H9 (cell line): ENCODE measurements at regions not wholly inside any gene's neighbourhood (a gene's known extent, or its start where the extent isn't known, plus 50 kb on each side); places are given as distances from the start of the nearest gene placed in this dataset.

ENCODE experiments used
- DNase-seq: peaks from one replicate; pipeline ENCODE4 v3.0.0-alpha.2; 2017
- H2AFZ ChIP-seq: one replicate; pipeline ENCODE4 v1.6.1; 2013; ENCODE audit warnings: mild to moderate bottlenecking, low read length, control low read depth, moderate library complexity
- H2AK5ac ChIP-seq: 2 replicates; pipeline ENCODE4 v1.6.1; 2013; ENCODE audit warnings: low read length, control low read depth, mixed read lengths; ENCODE audit not compliant: insufficient read length
- H2BK120ac ChIP-seq: one replicate; pipeline ENCODE4 v1.6.1; 2013; ENCODE audit warnings: low read depth, mild to moderate bottlenecking, low read length, control low read depth, inconsistent platforms; ENCODE audit not compliant: poor library complexity, severe bottlenecking
- H2BK12ac ChIP-seq: 2 replicates; pipeline ENCODE4 v1.6.1; 2013; ENCODE audit warnings: low read length, control low read depth, mixed read lengths, low read depth; ENCODE audit not compliant: insufficient read length
- H2BK15ac ChIP-seq: 2 replicates; pipeline ENCODE4 v1.6.1; 2013; ENCODE audit warnings: low read depth, low read length, control low read depth
- H2BK20ac ChIP-seq: one replicate; pipeline ENCODE4 v1.6.1; 2013; ENCODE audit warnings: low read depth, mild to moderate bottlenecking, low read length, control low read depth, inconsistent platforms; ENCODE audit not compliant: poor library complexity, severe bottlenecking
- H2BK5ac ChIP-seq: 2 replicates; pipeline ENCODE4 v1.6.1; 2013; ENCODE audit warnings: low read length, control low read depth, mixed read lengths; ENCODE audit not compliant: insufficient read length
- H3K14ac ChIP-seq: 2 replicates; pipeline ENCODE4 v1.6.1; 2013; ENCODE audit warnings: low read length, control low read depth; ENCODE audit not compliant: insufficient read depth
- H3K18ac ChIP-seq: 2 replicates; pipeline ENCODE4 v1.6.1; 2013; ENCODE audit warnings: low read depth, mild to moderate bottlenecking, mixed read lengths, low read length, control low read depth; ENCODE audit not compliant: insufficient read length
- H3K23ac ChIP-seq: 2 replicates; pipeline ENCODE4 v1.6.1; 2013; ENCODE audit warnings: low read length, control low read depth, mixed read lengths, low read depth; ENCODE audit not compliant: insufficient read length
- H3K23me2 ChIP-seq: 2 replicates; pipeline ENCODE4 v1.6.1; 2013; ENCODE audit warnings: low read depth, mild to moderate bottlenecking, mixed read lengths, low read length, control low read depth; ENCODE audit not compliant: insufficient read length, poor library complexity, severe bottlenecking
- H3K27ac ChIP-seq: 2 replicates; pipeline ENCODE4 v1.5.1; 2013; ENCODE audit warnings: low read length, control low read depth, mixed read lengths, low read depth; ENCODE audit not compliant: insufficient read length
- H3K27me3 ChIP-seq: 2 replicates; pipeline ENCODE4 v1.6.1; 2013; ENCODE audit warnings: low read length, control low read depth, inconsistent platforms; ENCODE audit not compliant: insufficient read depth
- H3K4ac ChIP-seq: 2 replicates; pipeline ENCODE4 v1.6.1; 2013; ENCODE audit warnings: low read depth, mild to moderate bottlenecking, control low read depth, inconsistent platforms, low read length, moderate library complexity
- H3K4me1 ChIP-seq: 2 replicates; pipeline ENCODE4 v1.6.1; 2013; ENCODE audit warnings: low read length, control low read depth, inconsistent platforms; ENCODE audit not compliant: insufficient read depth
- H3K4me2 ChIP-seq: 2 replicates; pipeline ENCODE4 v1.6.1; 2013; ENCODE audit warnings: low read length, control low read depth, mixed read lengths; ENCODE audit not compliant: insufficient read length, insufficient read depth
- H3K56ac ChIP-seq: 2 replicates; pipeline ENCODE4 v1.6.1; 2013; ENCODE audit warnings: low read depth, mild to moderate bottlenecking, mixed read lengths, low read length, control low read depth; ENCODE audit not compliant: insufficient read length
- H3K79me1 ChIP-seq: 2 replicates; pipeline ENCODE4 v1.6.1; 2013; ENCODE audit warnings: low read depth, mild to moderate bottlenecking, moderate library complexity, low read length, control low read depth, inconsistent platforms; ENCODE audit not compliant: insufficient read depth, poor library complexity, severe bottlenecking
- H3K79me2 ChIP-seq: 2 replicates; pipeline ENCODE4 v1.6.1; 2013; ENCODE audit warnings: low read length, control low read depth, inconsistent platforms; ENCODE audit not compliant: insufficient read depth
- H3K9ac ChIP-seq: 2 replicates; pipeline ENCODE4 v1.6.1; 2013; ENCODE audit warnings: low read length, control low read depth, mixed read lengths; ENCODE audit not compliant: insufficient read length; ENCODE audit errors: extremely low read depth
- H3K9me3 ChIP-seq: one replicate; pipeline ENCODE4 v1.6.1; 2013; ENCODE audit warnings: low read depth, low read length, inconsistent platforms; ENCODE audit not compliant: control insufficient read depth
- H3T11ph ChIP-seq: one replicate; pipeline ENCODE4 v1.6.1; 2013; ENCODE audit warnings: mild to moderate bottlenecking, low read length, control low read depth, inconsistent platforms
- H4K20me1 ChIP-seq: one replicate; pipeline ENCODE4 v1.6.1; 2013; ENCODE audit not compliant: control insufficient read depth, insufficient read length, insufficient read depth
- H4K5ac ChIP-seq: 2 replicates; pipeline ENCODE4 v1.6.1; 2013; ENCODE audit warnings: low read depth, mild to moderate bottlenecking, mixed read lengths, low read length, control low read depth; ENCODE audit not compliant: insufficient read length
- H4K8ac ChIP-seq: replicated peaks from 2 replicates; pipeline ENCODE4 v1.6.1; 2013; ENCODE audit warnings: low read length, control low read depth, mixed read lengths, low read depth; ENCODE audit not compliant: insufficient read length
- H4K91ac ChIP-seq: 2 replicates; pipeline ENCODE4 v1.6.1; 2013; ENCODE audit warnings: low read depth, mild to moderate bottlenecking, moderate library complexity, mixed read lengths, low read length, control low read depth; ENCODE audit not compliant: insufficient read length
- H3K27ac Mint-ChIP-seq, 3 experiments: 2 replicates in 2 of 3; 3 replicates in 1 of 3; pipeline ENCODE4 v1.8.0; 2020 to 2021; ENCODE audit warnings: mixed read lengths in 3 of 3, mild to moderate bottlenecking in 1 of 3, moderate library complexity in 1 of 3
- H3K27me3 Mint-ChIP-seq: 2 replicates; pipeline ENCODE4 v1.8.0; 2021; ENCODE audit warnings: low read depth, mild to moderate bottlenecking, moderate library complexity, mixed read lengths
- H3K36me3 Mint-ChIP-seq, 3 experiments: 2 replicates in 2 of 3; 3 replicates in 1 of 3; pipeline ENCODE4 v1.8.0; 2020 to 2021; ENCODE audit warnings: low read depth in 3 of 3, mixed read lengths in 3 of 3; ENCODE audit not compliant: insufficient read depth in 1 of 3
- H3K4me1 Mint-ChIP-seq, 2 experiments: 2 replicates each; pipeline ENCODE4 v1.8.0; 2020; ENCODE audit warnings: mixed read lengths in 2 of 2
- H3K4me3 Mint-ChIP-seq, 2 experiments: 2 replicates in 1 of 2; 3 replicates in 1 of 2; pipeline ENCODE4 v1.8.0; 2020 to 2021; ENCODE audit warnings: mild to moderate bottlenecking in 2 of 2, mixed read lengths in 2 of 2, moderate library complexity in 1 of 2
- H3K9me3 Mint-ChIP-seq, 2 experiments: 2 replicates in 1 of 2; 3 replicates in 1 of 2; pipeline ENCODE4 v1.8.0; 2020; ENCODE audit warnings: mild to moderate bottlenecking in 2 of 2, mixed read lengths in 2 of 2, moderate library complexity in 1 of 2
- CTCF ChIP-seq: fragments of 200-600 bp; sonication (generic); conservative IDR thresholded peaks from 3 replicates; pipeline ENCODE4 v1.8.0; 2021; ENCODE audit warnings: antibody characterized with exemption, mild to moderate bottlenecking
- WGBS: extraction: QIAGEN DNeasy Blood & Tissue Kit; methylation state at CpG from one replicate; pipeline ENCODE4 v1.1.7; 2013; ENCODE audit warnings: missing lambda C conversion rate, low lambda C conversion rate, mixed read lengths; ENCODE audit not compliant: insufficient read length; ENCODE audit errors: extremely low coverage; 5-methylcytosine and 5-hydroxymethylcytosine counted together

- Histone ChIP-seq H3T11ph (no peak overlapping the region), H2AFZ (no peak overlapping the region), H4K20me1 (no peaks in the 10 kb centered on the region), H3K23ac (no peak overlapping the region), H3K79me2 (no peaks in the 10 kb centered on the region), H3K27me3 (no peaks in the 10 kb centered on the region; the same call in 1 of the 2 replicates), H3K4me2 (no peak overlapping the region), H3K4me1 (no peaks in the 10 kb centered on the region), H4K8ac (no peak overlapping the region), H4K5ac (no peak overlapping the region), H3K9me3 (no peaks in the 10 kb centered on the region), H3K18ac (no peak overlapping the region), H3K56ac (no peak overlapping the region), H3K14ac (no peak overlapping the region), H4K91ac (no peak overlapping the region), H2BK12ac (no peak overlapping the region), H3K27ac (no peak overlapping the region), H3K9ac (no peak overlapping the region), H2AK5ac (no peak overlapping the region), H3K23me2 (no peaks in the 10 kb centered on the region), H2BK120ac (no peak overlapping the region), H2BK20ac (no peak overlapping the region), H3K79me1 (no peaks in the 10 kb centered on the region), H3K4ac (no peak overlapping the region), H2BK5ac (no peak overlapping the region), H2BK15ac (no peak overlapping the region)
- no peak overlapping the region for H3K4me3 Mint-ChIP-seq
- no peak for TF ChIP-seq CTCF
- WGBS, result no CpG with 5 or more reads among the region's 2 CpGs
- no peak overlapping the region for H3K27ac Mint-ChIP-seq
- H3K36me3 Mint-ChIP-seq, result no peaks in the 10 kb centered on the region; a peak in 1 of 7 replicates
- H3K4me1 Mint-ChIP-seq, result no peaks in the 10 kb centered on the region
- DNase-seq, result no peak
- peaks cover 2% of the 10 kb centered on the region; the same call in 1 of the 2 replicates for H3K27me3 Mint-ChIP-seq
- H3K9me3 Mint-ChIP-seq, result peaks cover 0 to 2% of the 10 kb centered on the region in 2 experiments; a peak in 2 of 5 replicates
These were observed 90.5 kb upstream of the PLXNA4 start for GRCh38 chr7:132666774-132667172.
